IPS DF 6.9 (cell line): ENCODE measurements at regions not wholly inside any gene's neighbourhood (a gene's known extent, or its start where the extent isn't known, plus 50 kb on each side); places are given as distances from the start of the nearest gene placed in this dataset.
A peak's percentile ranks its signal among the peaks of the same experiment; 100 is the strongest.

Source experiments
- DNase-seq: peaks from one replicate; pipeline ENCODE4 v3.0.0-alpha.2; 2013; ENCODE audit warnings: low read depth, low spot score
- H3K27ac ChIP-seq: one replicate; pipeline ENCODE4 v1.5.1; 2013; ENCODE audit warnings: low read length, control low read depth
- H3K27me3 ChIP-seq: 2 replicates; pipeline ENCODE4 v1.6.1; 2013; ENCODE audit warnings: mild to moderate bottlenecking, low read length; ENCODE audit not compliant: control insufficient read depth, insufficient read depth
- H3K36me3 ChIP-seq: 2 replicates; pipeline ENCODE4 v1.6.1; 2013; ENCODE audit warnings: low read length; ENCODE audit not compliant: control insufficient read depth, insufficient read depth
- H3K4me1 ChIP-seq: 2 replicates; pipeline ENCODE4 v1.6.1; 2013; ENCODE audit warnings: low read length; ENCODE audit not compliant: control insufficient read depth, insufficient read depth
- H3K4me3 ChIP-seq: 2 replicates; pipeline ENCODE4 v1.5.1; 2013; ENCODE audit warnings: mild to moderate bottlenecking, low read length
- H3K9me3 ChIP-seq: 2 replicates; pipeline ENCODE4 v1.6.1; 2013; ENCODE audit warnings: low read length, inconsistent platforms; ENCODE audit not compliant: control insufficient read depth, insufficient read depth
- WGBS: extraction: QIAGEN DNeasy Blood & Tissue Kit; methylation state at CpG from one replicate; pipeline ENCODE4 v1.1.7; 2013; ENCODE audit warnings: mixed read lengths, missing lambda C conversion rate; ENCODE audit not compliant: insufficient read length, insufficient coverage; 5-methylcytosine and 5-hydroxymethylcytosine counted together

DNA sequence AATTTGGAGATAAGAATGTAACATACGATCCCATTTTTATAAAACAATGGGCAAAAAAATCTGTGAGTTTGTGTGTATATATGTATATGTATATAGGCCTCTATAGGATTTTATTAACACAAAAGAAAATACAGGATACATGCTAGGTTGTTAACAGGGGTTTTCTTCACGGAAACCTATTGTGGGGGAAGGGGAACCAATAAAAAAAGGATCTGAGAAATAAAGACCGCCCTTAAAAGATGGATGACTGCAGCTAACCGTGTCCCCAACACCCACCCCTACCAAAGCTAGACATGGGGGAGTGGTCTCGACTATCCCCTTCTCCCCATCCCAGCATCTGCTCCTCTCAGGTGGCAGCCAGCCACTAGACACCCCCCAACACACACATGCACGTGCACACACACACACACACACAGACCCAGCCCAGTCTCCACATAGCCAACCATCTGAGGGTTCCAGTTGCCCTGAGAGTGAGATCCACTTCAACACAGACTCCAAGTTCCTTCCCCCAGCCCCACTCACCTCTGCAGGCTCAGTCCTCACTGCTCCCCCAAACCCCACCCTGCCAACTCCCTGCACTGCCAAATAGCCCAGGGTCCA lies 132.9 kb downstream of the TPRA1 start:
- no peak for DNase-seq
- Histone ChIP-seq H3K27me3 (peaks cover 13% of the 10 kb centered on the region; the same call in 1 of the 2 replicates), H3K36me3 (no peaks in the 10 kb centered on the region), H3K4me1 (peaks cover 4% of the 10 kb centered on the region; the same call in 1 of the 2 replicates), H3K9me3 (no peaks in the 10 kb centered on the region), H3K27ac (no peak overlapping the region), H3K4me3 (no peak overlapping the region)
- no CpG with 5 or more reads among the region's 6 CpGs for WGBS

DNA sequence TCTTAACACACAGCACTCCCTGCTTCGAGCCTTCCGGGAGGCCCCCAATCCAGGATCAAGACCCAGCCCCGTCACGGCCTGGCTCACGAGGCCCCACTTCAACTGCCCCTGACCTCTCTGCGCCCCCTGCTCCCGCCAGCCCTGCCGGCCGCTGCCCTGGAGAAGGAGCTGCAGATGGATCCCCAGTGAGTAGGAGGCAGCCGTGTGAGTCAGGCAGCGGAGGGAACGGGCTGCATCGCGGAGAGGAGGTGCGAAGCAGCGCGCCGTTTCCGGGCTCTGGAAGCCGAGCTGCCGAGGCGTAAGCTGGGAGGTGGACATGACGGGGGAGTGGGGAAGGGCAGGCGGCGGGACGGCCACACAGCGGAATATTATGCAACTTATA lies 133.4 kb downstream of the TPRA1 start:
- Histone ChIP-seq H3K27ac (no peak overlapping the region), H3K4me1 (peaks cover 4% of the 10 kb centered on the region; the same call in 1 of the 2 replicates), H3K27me3 (peaks cover 13% of the 10 kb centered on the region; the same call in 1 of the 2 replicates), H3K36me3 (no peaks in the 10 kb centered on the region), H3K9me3 (no peaks in the 10 kb centered on the region), H3K4me3 (peak overlapping the region; percentile 2; the same call in 1 of the 2 replicates)
- DNase-seq: no peak
- WGBS: no CpG with 5 or more reads among the region's 27 CpGs

DNA sequence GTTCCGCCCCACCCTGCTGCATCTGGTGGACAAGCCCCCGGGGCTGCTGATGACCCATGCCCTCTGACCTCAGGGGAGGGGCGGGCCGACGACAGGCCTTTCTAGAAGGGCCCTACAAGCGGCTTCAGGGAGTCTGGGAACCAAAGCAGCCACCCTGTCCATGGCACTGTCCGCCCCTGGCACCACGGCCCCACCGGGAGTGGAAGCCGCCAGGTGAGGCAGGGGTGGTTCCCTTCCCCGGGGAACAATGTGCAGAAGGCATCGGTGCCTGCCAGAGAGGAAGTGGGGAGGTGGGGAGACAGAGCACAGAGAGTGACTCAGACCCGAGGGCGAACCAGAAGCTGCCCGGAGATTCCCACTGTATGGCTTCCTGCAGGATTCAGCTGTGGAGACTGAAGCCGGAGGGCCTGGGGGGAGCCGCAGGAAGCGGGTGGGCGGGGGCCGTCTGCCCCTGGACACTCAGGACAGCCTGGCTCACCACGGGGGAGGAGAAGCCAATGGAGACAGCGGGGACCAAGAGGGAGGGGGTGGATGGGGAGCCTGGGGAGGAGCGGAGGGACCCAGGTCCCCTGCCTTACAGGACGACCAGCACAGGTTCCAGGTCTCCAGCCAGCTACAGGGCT lies 134.0 kb downstream of the TPRA1 start:
- no peaks in the 10 kb centered on the region for H3K9me3 ChIP-seq
- WGBS: no CpG with 5 or more reads among the region's 24 CpGs
- peak overlapping the region; percentile 2; the same call in 1 of the 2 replicates for H3K4me3 ChIP-seq
- DNase-seq: no peak
- H3K36me3 ChIP-seq: no peaks in the 10 kb centered on the region
- H3K27me3 ChIP-seq: peaks cover 13% of the 10 kb centered on the region; the same call in 1 of the 2 replicates
- no peak overlapping the region for H3K27ac ChIP-seq
- H3K4me1 ChIP-seq: peaks cover 4% of the 10 kb centered on the region; the same call in 1 of the 2 replicates

DNA sequence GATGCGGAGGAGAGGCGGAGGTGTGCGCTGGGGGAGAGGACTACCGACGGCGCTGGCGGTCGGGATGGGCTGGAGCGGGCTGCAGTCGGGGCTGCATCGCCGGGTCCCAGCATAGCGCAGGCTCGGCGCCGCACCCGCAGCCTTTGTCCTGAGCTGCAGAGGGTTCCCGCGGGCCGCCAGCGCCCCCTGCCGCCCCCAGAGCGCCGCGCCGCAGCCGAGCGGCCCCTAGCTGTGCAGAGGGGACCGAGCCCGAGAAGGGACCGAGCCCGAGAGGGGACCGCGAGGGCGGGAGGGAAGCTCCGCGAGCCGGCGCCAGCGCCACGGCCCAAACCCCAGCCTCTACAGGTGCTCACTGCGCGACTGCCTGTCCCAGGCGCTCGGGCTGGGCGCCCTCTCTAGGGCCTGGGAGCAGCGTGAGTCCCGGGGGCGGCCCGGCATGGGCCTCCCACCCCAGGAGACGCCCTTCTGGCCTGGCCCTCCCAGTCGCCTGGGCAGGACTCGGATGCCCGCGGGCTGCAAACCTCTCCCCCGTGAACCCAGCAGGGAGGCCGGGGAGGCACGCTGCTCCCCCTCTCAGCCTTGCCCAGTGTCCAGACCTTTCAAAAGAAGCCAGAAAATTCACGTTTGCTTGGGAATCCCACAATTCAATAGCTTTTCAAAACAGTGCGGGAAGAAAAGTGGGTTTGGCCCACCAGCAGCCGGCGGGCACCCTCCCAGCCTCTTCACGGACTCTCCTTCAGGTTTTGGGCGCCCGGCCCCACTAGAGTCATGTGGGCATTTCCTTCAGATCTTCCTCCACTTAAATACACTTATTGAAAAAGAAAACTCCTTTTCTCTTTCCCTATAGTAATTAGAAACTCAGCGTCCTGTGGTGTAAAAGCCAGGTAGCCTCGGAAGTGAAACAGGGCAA lies 134.7 kb downstream of the TPRA1 start:
- Histone ChIP-seq H3K4me3 (peak overlapping the region; percentile 52; the same call in 1 of the 2 replicates), H3K36me3 (no peaks in the 10 kb centered on the region), H3K27me3 (peaks cover 13% of the 10 kb centered on the region; the same call in 1 of the 2 replicates)

DNA sequence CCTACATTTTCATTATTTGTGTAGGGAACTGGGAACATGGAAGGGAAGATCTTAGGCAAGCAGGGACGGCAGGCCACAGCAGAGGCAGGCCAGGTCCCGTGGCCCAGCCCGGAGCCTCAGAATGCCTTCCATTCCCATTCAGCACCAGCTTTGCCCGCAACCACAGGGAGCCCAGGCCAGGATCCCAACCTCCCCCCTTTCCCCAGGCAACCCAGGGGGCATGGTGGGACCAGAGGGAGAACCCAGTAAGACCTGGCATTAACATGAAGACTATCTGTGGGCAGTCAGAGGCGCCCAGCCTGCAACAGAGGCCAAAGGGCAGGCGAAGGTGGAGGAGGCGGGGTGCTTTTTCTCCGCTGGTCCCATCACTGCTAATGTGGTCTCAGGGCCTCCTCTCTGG lies 135.6 kb downstream of the TPRA1 start:
- no CpG with 5 or more reads among the region's 8 CpGs for WGBS
- no peak for DNase-seq
- no peak overlapping the region for H3K27ac ChIP-seq
- H3K4me1 ChIP-seq: peaks cover 4% of the 10 kb centered on the region; the same call in 1 of the 2 replicates
- no peaks in the 10 kb centered on the region for H3K9me3 ChIP-seq
- no peaks in the 10 kb centered on the region for H3K36me3 ChIP-seq
- peaks cover 13% of the 10 kb centered on the region; the same call in 1 of the 2 replicates for H3K27me3 ChIP-seq
- H3K4me3 ChIP-seq: no peak overlapping the region

More for the DNA sequence above, 134.7 kb downstream of the TPRA1 start:
- DNase-seq: peak; percentile 71
- no CpG with 5 or more reads among the region's 67 CpGs for WGBS
- peaks cover 4% of the 10 kb centered on the region; the same call in 1 of the 2 replicates for H3K4me1 ChIP-seq
- H3K9me3 ChIP-seq: no peaks in the 10 kb centered on the region
- H3K27ac ChIP-seq: no peak overlapping the region

DNA sequence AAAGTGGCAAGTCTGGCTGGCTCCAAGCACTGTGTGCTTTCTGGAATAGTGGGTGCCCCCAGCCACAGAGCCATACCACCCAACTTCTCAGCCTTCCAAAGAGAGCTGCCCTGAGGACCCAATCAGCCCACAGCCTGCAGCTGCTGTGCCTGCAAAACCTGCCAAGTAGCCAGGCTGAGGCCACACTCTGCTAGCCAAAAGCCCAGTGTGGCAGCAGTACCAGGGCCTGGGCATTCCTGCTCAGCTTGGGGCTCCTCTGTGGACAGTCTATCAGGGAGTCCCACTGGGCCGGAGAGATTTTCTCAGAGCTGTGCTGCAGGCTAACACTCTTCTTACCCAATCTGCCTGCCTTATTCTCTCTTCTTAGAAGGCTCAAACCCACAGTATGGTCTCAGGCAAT lies 136.5 kb downstream of the TPRA1 start:
- WGBS: no CpG with 5 or more reads among the region's 1 CpG
- Histone ChIP-seq H3K9me3 (no peaks in the 10 kb centered on the region), H3K27ac (no peak overlapping the region), H3K36me3 (no peaks in the 10 kb centered on the region), H3K27me3 (peaks cover 13% of the 10 kb centered on the region; the same call in 1 of the 2 replicates), H3K4me3 (no peak overlapping the region), H3K4me1 (peaks cover under 1% of the 10 kb centered on the region; the same call in 1 of the 2 replicates)
- no peak for DNase-seq

DNA sequence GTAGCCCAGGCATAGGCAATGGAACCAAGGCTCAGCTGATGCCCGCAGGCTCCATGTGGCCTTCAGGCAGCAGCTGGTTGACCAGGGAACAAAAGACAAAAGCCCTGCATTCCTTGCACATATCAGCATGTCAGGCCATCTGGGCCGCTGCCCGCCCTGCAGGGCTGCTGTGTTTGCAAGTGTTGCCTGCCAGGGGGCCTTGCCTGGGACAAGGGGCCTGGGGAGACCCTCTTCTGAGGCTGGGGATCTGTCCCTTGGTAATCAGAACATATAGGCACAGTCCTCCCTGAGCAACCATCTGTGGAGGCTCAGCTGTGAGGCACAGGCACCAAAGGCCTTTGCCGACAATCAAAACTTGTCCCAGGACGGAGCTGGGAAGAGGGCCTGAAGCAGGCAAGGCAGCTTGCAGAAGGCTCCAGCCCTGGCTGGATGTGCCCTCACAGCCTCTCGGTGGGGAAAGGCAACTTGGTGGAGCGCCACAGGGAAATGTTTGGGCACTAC lies 138.2 kb downstream of the TPRA1 start:
- Histone ChIP-seq H3K27ac (no peak overlapping the region), H3K36me3 (no peaks in the 10 kb centered on the region), H3K4me1 (no peaks in the 10 kb centered on the region), H3K27me3 (peaks cover 7% of the 10 kb centered on the region; the same call in 1 of the 2 replicates), H3K4me3 (no peak overlapping the region), H3K9me3 (no peaks in the 10 kb centered on the region)
- no peak for DNase-seq
- WGBS: no CpG with 5 or more reads among the region's 7 CpGs

DNA sequence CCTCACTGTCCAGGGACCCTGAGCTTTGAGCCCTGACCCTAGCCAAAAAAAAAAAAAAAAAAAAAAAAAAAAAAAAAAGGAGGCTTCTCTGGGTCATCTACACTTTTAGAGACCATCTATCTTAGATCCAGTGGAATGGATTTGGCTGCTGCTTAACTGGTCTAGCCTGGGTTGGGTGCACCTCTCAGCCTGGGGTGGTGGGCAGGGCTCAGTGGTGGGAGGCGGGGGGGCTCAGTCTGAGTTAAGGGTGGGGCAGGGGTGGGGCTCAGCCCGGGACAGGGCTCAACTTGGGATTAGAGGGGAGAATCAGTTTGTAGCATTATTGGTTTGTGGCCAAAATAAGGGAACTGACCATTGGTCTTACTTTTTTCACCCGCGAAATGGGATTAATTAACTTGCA lies 139.2 kb downstream of the TPRA1 start:
- WGBS: no CpG with 5 or more reads among the region's 4 CpGs
- Histone ChIP-seq H3K4me3 (no peak overlapping the region), H3K27ac (no peak overlapping the region), H3K9me3 (no peaks in the 10 kb centered on the region), H3K4me1 (no peaks in the 10 kb centered on the region), H3K36me3 (no peaks in the 10 kb centered on the region), H3K27me3 (peaks cover 4% of the 10 kb centered on the region; the same call in 1 of the 2 replicates)
- DNase-seq: no peak

DNA sequence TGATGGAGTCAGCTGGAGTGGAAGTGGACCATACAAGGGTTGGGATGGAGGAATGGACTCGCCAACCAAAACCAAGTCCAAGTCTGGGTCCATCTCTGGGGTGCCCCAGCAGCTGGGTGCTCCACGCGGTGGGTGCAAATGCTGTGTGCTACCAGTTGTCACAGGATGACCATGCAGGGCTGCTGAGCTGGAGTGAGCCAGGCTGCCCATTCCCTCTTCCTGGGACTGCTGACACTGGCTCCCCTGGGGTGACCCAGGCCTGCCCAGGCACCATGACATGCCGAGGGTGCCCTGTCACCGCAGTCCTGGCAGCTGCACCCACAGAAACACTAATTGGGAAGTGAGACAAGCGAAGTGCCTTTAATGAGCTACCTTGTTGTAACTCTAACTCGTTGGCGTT lies 140.2 kb downstream of the TPRA1 start:
- no peak for DNase-seq
- WGBS: no CpG with 5 or more reads among the region's 8 CpGs
- no peaks in the 10 kb centered on the region for H3K36me3 ChIP-seq
- H3K4me3 ChIP-seq: no peak overlapping the region
- no peaks in the 10 kb centered on the region for H3K4me1 ChIP-seq
- H3K27ac ChIP-seq: no peak overlapping the region
- H3K9me3 ChIP-seq: no peaks in the 10 kb centered on the region
- peaks cover 3% of the 10 kb centered on the region; the same call in 1 of the 2 replicates for H3K27me3 ChIP-seq
